Fibroblast of lung (primary cell): ENCODE measurements at regions not wholly inside any gene's neighbourhood (a gene's known extent, or its start where the extent isn't known, plus 50 kb on each side); places are given as distances from the start of the nearest gene placed in this dataset.
A peak's percentile ranks its signal among the peaks of the same experiment; 100 is the strongest.

Experiments
- DNase-seq, 2 donors: peaks; one replicate each; pipeline versions ENCODE4 v3.0.0 to v3.0.0-alpha.2; 2010; ENCODE audit warnings: low read depth in 2 of 2
- H2AFZ ChIP-seq: 2 replicates; pipeline ENCODE4 v1.5.1; 2012; ENCODE audit warnings: low read length, control low read depth, inconsistent platforms
- H3K27ac ChIP-seq: 2 replicates; pipeline ENCODE4 v1.5.1; 2011; ENCODE audit warnings: low read length, control low read depth; ENCODE audit not compliant: insufficient read depth
- H3K27me3 ChIP-seq: 2 replicates; pipeline ENCODE4 v1.5.1; 2011; ENCODE audit warnings: mild to moderate bottlenecking, low read length; ENCODE audit not compliant: control insufficient read depth, insufficient read depth
- H3K36me3 ChIP-seq: 2 replicates; pipeline ENCODE4 v1.5.1; 2011; ENCODE audit warnings: low read length; ENCODE audit not compliant: control insufficient read depth, insufficient read depth
- H3K4me1 ChIP-seq: 2 replicates; pipeline ENCODE4 v1.5.1; 2011; ENCODE audit warnings: low read length; ENCODE audit not compliant: control insufficient read depth, insufficient read depth; ENCODE audit errors: extremely low read depth
- H3K4me2 ChIP-seq: 2 replicates; pipeline ENCODE4 v1.5.1; 2011; ENCODE audit warnings: low read length, control low read depth; ENCODE audit not compliant: insufficient read depth; ENCODE audit errors: extremely low read depth
- H3K4me3 ChIP-seq, 4 experiments: fragments of 200-600 bp in 1 of 4; sonication (generic) in 1 of 4; replicated peaks in 1 of 4; 2 replicates each; pipeline ENCODE4 v1.5.1; 2011 to 2016; ENCODE audit warnings: low read length in 4 of 4, low read depth in 3 of 4, mild to moderate bottlenecking in 3 of 4, control low read depth in 2 of 4, inconsistent platforms in 1 of 4, mixed read lengths in 1 of 4; ENCODE audit not compliant: insufficient read depth in 1 of 4; ENCODE audit errors: control extremely low read depth in 1 of 4
- H3K79me2 ChIP-seq: 2 replicates; pipeline ENCODE4 v1.5.1; 2012; ENCODE audit warnings: mild to moderate bottlenecking, low read length, inconsistent platforms; ENCODE audit not compliant: control insufficient read depth, insufficient read depth
- H3K9ac ChIP-seq: 2 replicates; pipeline ENCODE4 v1.5.1; 2011; ENCODE audit warnings: mild to moderate bottlenecking, low read length, control low read depth; ENCODE audit not compliant: insufficient read depth
- H3K9me3 ChIP-seq: 2 replicates; pipeline ENCODE4 v1.5.1; 2012; ENCODE audit warnings: low read depth, low read length; ENCODE audit not compliant: control insufficient read depth, insufficient read depth
- H4K20me1 ChIP-seq: 2 replicates; pipeline ENCODE4 v1.5.1; 2011; ENCODE audit warnings: low read length; ENCODE audit not compliant: control insufficient read depth, insufficient read depth; ENCODE audit errors: extremely low read depth
- CTCF ChIP-seq, 2 donors: IDR thresholded peaks in 1 of 2; conservative IDR thresholded peaks in 1 of 2; 1 replicate in 1 of 2; 2 replicates in 1 of 2; pipeline ENCODE4 v1.5.1; 2011 to 2012; ENCODE audit warnings: low read length in 2 of 2, control low read depth in 1 of 2, inconsistent platforms in 1 of 2, low read depth in 1 of 2, mild to moderate bottlenecking in 1 of 2
- EZH2 ChIP-seq: IDR thresholded peaks from 2 replicates; pipeline ENCODE4 v1.5.1; 2012; ENCODE audit warnings: low read length, control low read depth, mild to moderate bottlenecking; ENCODE audit errors: missing control alignments

- H3K4me3 ChIP-seq = no peak overlapping the region
- no peaks in the 10 kb centered on the region for H3K9me3 ChIP-seq
- H3K4me2 ChIP-seq = no peak overlapping the region
- no peak overlapping the region for H3K27ac ChIP-seq
- DNase-seq = no peak
- H3K79me2 ChIP-seq = no peaks in the 10 kb centered on the region
- no peaks in the 10 kb centered on the region for H3K4me1 ChIP-seq
- no peaks in the 10 kb centered on the region for H3K27me3 ChIP-seq
- H3K9ac ChIP-seq = no peak overlapping the region
- H3K36me3 ChIP-seq = no peaks in the 10 kb centered on the region
- H2AFZ ChIP-seq = no peak overlapping the region
- no peaks in the 10 kb centered on the region for H4K20me1 ChIP-seq
- TF ChIP-seq CTCF (conservative IDR thresholded peaks at IDR 0.05 in 1 of 2, IDR thresholded peaks at IDR 0.05 in 1 of 2; ENCODE audit: low read depth in 1 of 2, low read length in 2 of 2) (no peak), EZH2 (no peak)
These were observed 1085.6 kb upstream of the WWC1 start for GRCh38 chr5:167205881-167206280.

GRCh38 chr5:167207081-167207480 is 1084.4 kb upstream of the WWC1 start:
- no peak for TF ChIP-seq EZH2
- H3K36me3 ChIP-seq = no peaks in the 10 kb centered on the region
- no peak overlapping the region for H3K4me2 ChIP-seq
- no peaks in the 10 kb centered on the region for H4K20me1 ChIP-seq
- no peaks in the 10 kb centered on the region for H3K27me3 ChIP-seq
- H3K27ac ChIP-seq = no peak overlapping the region
- H3K4me3 ChIP-seq = no peak overlapping the region
- H3K9ac ChIP-seq = no peak overlapping the region
- H3K9me3 ChIP-seq = no peaks in the 10 kb centered on the region
- peak; percentile 4 to 83 for DNase-seq
- H3K79me2 ChIP-seq = no peaks in the 10 kb centered on the region
- H3K4me1 ChIP-seq = no peaks in the 10 kb centered on the region
- no peak overlapping the region for H2AFZ ChIP-seq

- H3K4me3 ChIP-seq = no peak overlapping the region
- H3K27ac ChIP-seq = no peak overlapping the region
- H2AFZ ChIP-seq = no peak overlapping the region
- TF ChIP-seq EZH2 = no peak
- H4K20me1 ChIP-seq = no peaks in the 10 kb centered on the region
- H3K36me3 ChIP-seq = no peaks in the 10 kb centered on the region
- H3K79me2 ChIP-seq = no peaks in the 10 kb centered on the region
- no peak overlapping the region for H3K4me2 ChIP-seq
- no peaks in the 10 kb centered on the region for H3K4me1 ChIP-seq
- DNase-seq = peak in 1 of 2 donors; percentile 81
- H3K9ac ChIP-seq = no peak overlapping the region
- no peaks in the 10 kb centered on the region for H3K9me3 ChIP-seq
- H3K27me3 ChIP-seq = no peaks in the 10 kb centered on the region
These were observed 1082.5 kb upstream of the WWC1 start for GRCh38 chr5:167208911-167209310.

- H3K36me3 ChIP-seq = no peaks in the 10 kb centered on the region
- no peak overlapping the region for H3K4me3 ChIP-seq
- no peaks in the 10 kb centered on the region for H3K4me1 ChIP-seq
- peaks cover 1% of the 10 kb centered on the region for H4K20me1 ChIP-seq
- H2AFZ ChIP-seq = no peak overlapping the region
- H3K9me3 ChIP-seq = no peaks in the 10 kb centered on the region
- no peaks in the 10 kb centered on the region for H3K79me2 ChIP-seq
- H3K9ac ChIP-seq = no peak overlapping the region
- peak in 1 of 2 donors; percentile 32 for DNase-seq
- H3K4me2 ChIP-seq = no peak overlapping the region
- TF ChIP-seq EZH2 (no peak), CTCF (conservative IDR thresholded peaks at IDR 0.05 in 1 of 2, IDR thresholded peaks at IDR 0.05 in 1 of 2; ENCODE audit: low read depth in 1 of 2, low read length in 2 of 2) (peak in 1 of 2 donors; percentile 8)
- no peak overlapping the region for H3K27ac ChIP-seq
- H3K27me3 ChIP-seq = no peaks in the 10 kb centered on the region
These were observed 1074.2 kb upstream of the WWC1 start for GRCh38 chr5:167217097-167217743.
